ENCODE measurements at regions not wholly inside any gene's neighbourhood (a gene's known extent, or its start where the extent isn't known, plus 50 kb on each side); places are given as distances from the start of the nearest gene placed in this dataset.

DNA sequence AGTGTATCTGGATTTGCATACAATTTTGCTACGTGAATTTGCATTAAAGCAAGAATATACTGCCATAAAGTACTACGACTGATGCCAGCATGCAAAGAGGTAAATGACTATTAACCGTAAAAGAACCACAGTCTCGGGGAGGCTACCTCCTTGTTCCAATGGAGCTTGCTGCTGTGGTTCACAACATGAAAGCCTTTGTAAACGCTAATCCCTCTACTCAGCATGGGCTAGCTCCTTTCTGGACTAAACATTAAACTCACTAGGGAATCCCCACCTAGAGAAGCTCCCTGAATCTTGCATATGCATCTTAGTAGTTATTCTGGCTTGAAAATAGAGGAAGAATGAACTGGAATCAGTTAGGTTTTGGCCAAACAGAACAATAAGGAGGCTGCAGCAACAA, 60.5 kb upstream of the ARHGAP32 start:
- no peaks in the 10 kb centered on the region for H3K36me3 ChIP-seq
- no peak for TF ChIP-seq CTCF (IDR thresholded peaks at IDR 0.05)
- H3K9me3 ChIP-seq: no peaks in the 10 kb centered on the region
- no peak overlapping the region for H3K4me3 ChIP-seq
- H3K4me1 ChIP-seq: peaks cover 0 to 11% (median 0%) of the 10 kb centered on the region in 9 donors
- H3K27me3 ChIP-seq: no peaks in the 10 kb centered on the region
- no peak for ATAC-seq
- no peak overlapping the region for H3K27ac ChIP-seq
- intact Hi-C loops (cut with DNase I): no loop called here
- DNase-seq: no peak
- WGBS, 2 donors: 71 to 79% methylated on average over 5 of the region's 5 CpGs

DNA sequence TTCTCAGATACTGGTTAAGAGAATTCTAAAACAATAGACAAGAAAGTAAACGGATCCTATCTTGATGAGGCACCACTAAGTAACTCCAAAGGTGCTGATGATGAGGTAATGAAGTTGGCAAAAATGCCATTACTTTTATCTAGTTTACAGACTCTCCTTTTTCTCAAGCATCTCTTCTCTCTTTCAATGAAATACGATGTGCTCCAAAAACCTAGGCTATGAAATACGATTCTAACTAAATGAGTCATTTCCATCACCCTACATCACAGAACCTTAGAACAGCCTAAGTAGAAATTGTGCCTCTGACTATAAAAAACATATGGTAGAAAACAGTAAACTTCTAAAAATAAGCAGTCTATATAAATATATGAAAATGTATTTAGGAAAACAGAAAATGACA, 58.9 kb upstream of the ARHGAP32 start:
- no peak for TF ChIP-seq CTCF (IDR thresholded peaks at IDR 0.05)
- Histone ChIP-seq H3K4me3 (no peak overlapping the region), H3K27me3 (no peaks in the 10 kb centered on the region), H3K36me3 (no peaks in the 10 kb centered on the region), H3K4me1 (peaks cover 0 to 17% (median 0%) of the 10 kb centered on the region in 9 donors), H3K9me3 (no peaks in the 10 kb centered on the region), H3K27ac (no peak overlapping the region)
- DNase-seq (no peak), ATAC-seq (no peak)
- intact Hi-C loops (cut with DNase I): loop anchor here in 1 of 10 donors (1.0 kb wide), 1 partner anchor 11 kb away; no protein-coding TSS in a partner anchor
- WGBS, 2 donors: 78 to 82% methylated on average over 3 of the region's 3 CpGs

DNA sequence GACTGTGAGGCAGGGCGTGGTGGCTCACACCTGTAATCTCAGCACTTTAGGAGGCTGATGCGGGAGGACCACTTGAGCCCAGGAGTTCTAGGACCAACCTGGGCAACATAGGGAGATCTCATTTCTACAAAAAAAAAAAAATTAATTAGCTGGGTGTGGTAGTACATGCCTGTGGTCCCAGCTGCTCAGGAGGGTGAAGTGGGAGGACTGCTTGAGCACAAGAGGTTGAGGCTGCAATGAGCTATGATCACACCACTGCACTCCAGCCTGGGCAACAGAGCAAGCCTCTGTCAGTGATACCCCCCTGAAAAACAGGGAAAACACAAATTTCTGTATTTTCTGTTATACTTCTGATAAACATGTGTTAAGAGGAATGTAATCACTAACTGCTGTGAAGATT, 57.8 kb upstream of the ARHGAP32 start:
- no peaks in the 10 kb centered on the region for H3K36me3 ChIP-seq
- no peak overlapping the region for H3K4me3 ChIP-seq
- no peak for DNase-seq
- H3K27me3 ChIP-seq: no peaks in the 10 kb centered on the region
- no peak for TF ChIP-seq CTCF (IDR thresholded peaks at IDR 0.05)
- H3K27ac ChIP-seq: no peak overlapping the region
- intact Hi-C loops (cut with DNase I): no loop called here
- 97% methylated on average over 2 of the region's 2 CpGs for WGBS, 2 donors
- H3K4me1 ChIP-seq: peaks cover 0 to 17% (median 0%) of the 10 kb centered on the region in 9 donors
- no peaks in the 10 kb centered on the region for H3K9me3 ChIP-seq
- no peak for ATAC-seq

GRCh38 chr11:129249351-129249750, 57.2 kb upstream of the ARHGAP32 start:
- Histone ChIP-seq H3K27me3 (no peaks in the 10 kb centered on the region), H3K4me3 (no peak overlapping the region), H3K27ac (no peak overlapping the region), H3K36me3 (no peaks in the 10 kb centered on the region), H3K4me1 (peaks cover 0 to 17% (median 0%) of the 10 kb centered on the region in 9 donors), H3K9me3 (no peaks in the 10 kb centered on the region)
- no peak for TF ChIP-seq CTCF (IDR thresholded peaks at IDR 0.05)
- intact Hi-C loops (cut with DNase I): no loop called here
- no peak for DNase-seq
- no peak for ATAC-seq
- 83 to 94% methylated on average over 4 of the region's 4 CpGs for WGBS, 2 donors
